GM21381 (cell line): ENCODE measurements at regions not wholly inside any gene's neighbourhood (a gene's known extent, or its start where the extent isn't known, plus 50 kb on each side); places are given as distances from the start of the nearest gene placed in this dataset.

ENCODE experiments used
- ATAC-seq: cut with Tn5 transposase; IDR thresholded peaks from one replicate; pipeline ENCODE4 v1.9.1; 2021; ENCODE audit warnings: mild to moderate bottlenecking, moderate library complexity; ENCODE audit not compliant: unreplicated experiment

- ATAC-seq, result no peak
Measured at GRCh38 chr14:95387826-95388445, 68.2 kb upstream of the CLMN start.

- ATAC-seq, result no peak
Measured at GRCh38 chr14:95386536-95387095, 66.9 kb upstream of the CLMN start.

- no peak for ATAC-seq
Measured at GRCh38 chr14:95385701-95386100, 66.0 kb upstream of the CLMN start.

- ATAC-seq, result no peak
Measured at GRCh38 chr14:95382747-95383146, 63.0 kb upstream of the CLMN start.

GRCh38 chr14:95381726-95382125 is 62.0 kb upstream of the CLMN start:
- ATAC-seq, result no peak

- ATAC-seq, result no peak
Measured at GRCh38 chr14:95380350-95381042, 60.8 kb upstream of the CLMN start.

GRCh38 chr14:95379634-95380033 is 59.9 kb upstream of the CLMN start:
- no peak for ATAC-seq

GRCh38 chr14:95375539-95376109 is 55.9 kb upstream of the CLMN start:
- no peak for ATAC-seq

- no peak for ATAC-seq
Measured at GRCh38 chr14:95374239-95374997, 54.7 kb upstream of the CLMN start.

- ATAC-seq, result no peak
Measured at GRCh38 chr14:95370076-95370475, 50.4 kb upstream of the CLMN start.
